SU-DHL-6 (cell line): ENCODE measurements at regions not wholly inside any gene's neighbourhood (a gene's known extent, or its start where the extent isn't known, plus 50 kb on each side); places are given as distances from the start of the nearest gene placed in this dataset.
"Not testable (repeated sequence)": the region's sequence is repeated elsewhere in the genome, so short reads cannot be mapped to it uniquely, and the experiment has no call there.

Experiments used
- H2AFZ ChIP-seq: fragments of 200-600 bp; sonication (generic); 2 replicates; pipeline ENCODE4 v1.6.1; 2014; ENCODE audit warnings: low read depth, mild to moderate bottlenecking, moderate library complexity, mixed read lengths, antibody characterized with exemption, low read length; ENCODE audit not compliant: severe bottlenecking
- H3F3A ChIP-seq: fragments of 200-600 bp; shearing (Covaris generic); 2 replicates; pipeline ENCODE4 v1.6.0; 2016; ENCODE audit warnings: antibody characterized with exemption, mild to moderate bottlenecking; ENCODE audit not compliant: insufficient read depth
- H3K27ac ChIP-seq: fragments of 200-600 bp; sonication (generic); 2 replicates; pipeline ENCODE4 v1.5.1; 2016; ENCODE audit warnings: low read depth, mild to moderate bottlenecking, low read length, moderate library complexity, mixed read lengths
- H3K27me3 ChIP-seq: fragments of 200-600 bp; sonication (generic), shearing (Covaris generic); 2 replicates; pipeline ENCODE4 v1.6.0; 2014; ENCODE audit warnings: mild to moderate bottlenecking, low read length
- H3K36me3 ChIP-seq: fragments of 200-600 bp; sonication (generic); 2 replicates; pipeline ENCODE4 v1.6.1; 2014; ENCODE audit warnings: mild to moderate bottlenecking, low read length, mixed read lengths
- H3K4me2 ChIP-seq: fragments of 300-600, 200-600 bp; shearing (Covaris generic), sonication (generic); 2 replicates; pipeline ENCODE4 v1.6.0; 2014; ENCODE audit warnings: low read length, low read depth, mild to moderate bottlenecking; ENCODE audit not compliant: poor library complexity, severe bottlenecking
- H3K4me3 ChIP-seq: fragments of 200-600 bp; sonication (generic); 2 replicates; pipeline ENCODE4 v1.5.1; 2014; ENCODE audit warnings: antibody characterized with exemption, low read length, mild to moderate bottlenecking, mixed read lengths; ENCODE audit not compliant: insufficient read depth, poor library complexity, severe bottlenecking
- H3K79me2 ChIP-seq: fragments of 200-600 bp; sonication (generic); 2 replicates; pipeline ENCODE4 v1.6.1; 2014; ENCODE audit warnings: mild to moderate bottlenecking, low read length, moderate library complexity; ENCODE audit not compliant: insufficient read depth
- H3K9ac ChIP-seq: fragments of 200-600 bp; sonication (generic); 2 replicates; pipeline ENCODE4 v1.7.0; 2014; ENCODE audit warnings: mild to moderate bottlenecking, low read length
- H3K9me2 ChIP-seq: fragments of 200-600 bp; sonication (generic); replicated peaks from 2 replicates; pipeline ENCODE4 v1.6.1; 2014; ENCODE audit warnings: low read length; ENCODE audit not compliant: insufficient read depth
- H3K9me3 ChIP-seq: fragments of 200-600 bp; sonication (generic); 2 replicates; pipeline ENCODE4 v1.6.1; 2014; ENCODE audit warnings: low read length, mixed read lengths; ENCODE audit not compliant: insufficient read depth
- H4K20me1 ChIP-seq: fragments of 200-600 bp; sonication (generic); 2 replicates; pipeline ENCODE4 v1.6.1; 2014; ENCODE audit warnings: low read depth, mild to moderate bottlenecking, antibody characterized with exemption, low read length, moderate library complexity, mixed read lengths
- CTCF ChIP-seq: fragments of 200-600 bp; sonication (generic); IDR thresholded peaks from one replicate; pipeline ENCODE4 v1.5.1; 2017; ENCODE audit warnings: antibody characterized with exemption, mild to moderate bottlenecking, low read length, moderate library complexity; ENCODE audit not compliant: insufficient read depth, poor library complexity, severe bottlenecking
- EZH2phosphoT487 ChIP-seq: fragments of 200-600 bp; sonication (generic), shearing (Covaris generic); conservative IDR thresholded peaks from 2 replicates; pipeline ENCODE4 v1.6.1; 2018; ENCODE audit warnings: mild to moderate bottlenecking, antibody characterized with exemption, low read length, moderate library complexity, mixed read lengths

GRCh38 chr9:106218854-106219253 lies 524.5 kb downstream of the TMEM38B start:
- H3K4me2 ChIP-seq, result no peak overlapping the region
- no peaks in the 10 kb centered on the region for H4K20me1 ChIP-seq

DNA sequence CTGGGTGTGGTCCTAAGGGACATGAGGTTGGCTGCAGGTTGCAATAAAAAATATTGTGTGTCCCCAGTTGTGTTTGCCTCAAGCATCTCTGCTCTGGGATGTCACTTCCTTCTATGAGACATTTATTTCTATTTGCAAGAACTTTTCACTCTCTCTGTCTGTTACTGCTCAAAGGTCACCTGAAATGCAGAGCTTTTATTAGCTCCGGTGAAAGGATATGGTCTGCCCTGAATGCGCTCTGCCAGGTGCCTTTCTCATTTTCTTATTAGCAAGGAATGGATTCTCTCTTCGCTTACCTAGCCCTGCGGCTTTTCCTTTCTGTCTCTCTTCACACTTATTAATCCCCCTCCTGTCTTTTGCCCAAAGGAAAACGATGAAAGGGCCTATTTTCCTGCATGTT lies 526.1 kb downstream of the TMEM38B start:
- Histone ChIP-seq H4K20me1 (no peaks in the 10 kb centered on the region), H3K9me2 (no peaks in the 10 kb centered on the region; the same call in 1 of the 2 replicates), H2AFZ (no peak overlapping the region), H3F3A (no peaks in the 10 kb centered on the region), H3K9ac (no peak overlapping the region), H3K4me3 (no peak overlapping the region), H3K27me3 (no peaks in the 10 kb centered on the region), H3K36me3 (no peaks in the 10 kb centered on the region), H3K4me2 (no peak overlapping the region), H3K9me3 (no peaks in the 10 kb centered on the region), H3K79me2 (no peaks in the 10 kb centered on the region), H3K27ac (no peak overlapping the region)
- no peak for TF ChIP-seq CTCF
- TF ChIP-seq EZH2phosphoT487, result no peak

More at GRCh38 chr9:106218854-106219253, 524.5 kb downstream of the TMEM38B start:
- TF ChIP-seq EZH2phosphoT487 (no peak), CTCF (no peak)
- H3K27ac ChIP-seq, result no peak overlapping the region
- no peaks in the 10 kb centered on the region for H3K9me3 ChIP-seq
- no peaks in the 10 kb centered on the region for H3F3A ChIP-seq
- H3K36me3 ChIP-seq, result no peaks in the 10 kb centered on the region
- H3K9me2 ChIP-seq, result no peaks in the 10 kb centered on the region; the same call in 1 of the 2 replicates
- H3K4me3 ChIP-seq, result no peak overlapping the region
- no peak overlapping the region for H2AFZ ChIP-seq
- H3K9ac ChIP-seq, result no peak overlapping the region
- H3K27me3 ChIP-seq, result no peaks in the 10 kb centered on the region
- no peaks in the 10 kb centered on the region for H3K79me2 ChIP-seq

DNA sequence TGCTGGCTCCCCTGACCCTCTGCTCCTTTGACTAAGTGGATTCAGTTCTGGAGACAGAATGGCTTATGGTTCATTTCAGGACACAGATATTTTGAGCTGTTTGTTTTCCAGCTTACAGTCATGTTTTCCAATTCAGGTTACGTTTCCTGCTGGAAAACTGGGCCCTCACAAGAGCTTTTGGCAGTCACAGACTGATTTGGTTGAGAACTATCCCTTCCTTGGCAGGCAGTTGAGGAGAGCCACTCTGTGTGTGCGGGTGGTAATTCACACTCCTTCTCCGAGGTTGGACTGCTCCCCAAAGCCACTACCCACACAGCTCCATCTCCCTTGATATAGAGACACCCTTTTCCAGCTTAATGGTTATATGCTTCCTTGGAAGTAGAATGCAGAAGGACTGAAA lies 534.5 kb downstream of the TMEM38B start:
- Histone ChIP-seq H3K4me2 (no peak overlapping the region), H3K79me2 (no peaks in the 10 kb centered on the region), H3K9me3 (no peaks in the 10 kb centered on the region), H4K20me1 (no peaks in the 10 kb centered on the region), H3K36me3 (no peaks in the 10 kb centered on the region), H3K27me3 (no peaks in the 10 kb centered on the region), H3K9me2 (no peaks in the 10 kb centered on the region), H3K4me3 (no peak overlapping the region), H3K27ac (no peak overlapping the region), H3F3A (no peaks in the 10 kb centered on the region), H2AFZ (no peak overlapping the region), H3K9ac (no peak overlapping the region)
- TF ChIP-seq CTCF (no peak), EZH2phosphoT487 (no peak)

- H3K4me2 ChIP-seq, result no peak overlapping the region
- TF ChIP-seq CTCF (no peak), EZH2phosphoT487 (no peak)
Observed at GRCh38 chr9:106233116-106233515, 538.8 kb downstream of the TMEM38B start.

DNA sequence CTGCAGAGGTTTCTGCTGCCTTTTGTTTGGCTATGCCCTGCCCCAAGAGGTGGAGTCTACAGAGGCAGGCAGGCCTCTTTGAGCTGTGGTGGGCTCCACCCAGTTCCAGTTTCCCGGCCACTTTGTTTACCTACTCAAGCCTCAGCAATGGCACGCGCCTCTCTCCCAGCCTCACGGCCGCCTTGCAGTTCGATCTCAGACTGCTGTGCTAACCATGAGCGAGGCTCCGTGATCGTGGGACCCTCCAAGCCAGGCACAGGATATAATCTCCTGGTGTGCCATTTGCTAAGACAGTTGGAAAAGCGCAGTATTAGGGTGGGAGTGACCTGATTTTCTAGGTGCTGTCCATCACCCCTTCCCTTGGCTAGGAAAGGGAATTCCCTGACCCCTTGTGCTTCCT lies 566.6 kb downstream of the TMEM38B start:
- H3F3A ChIP-seq, H3K27me3 ChIP-seq, H4K20me1 ChIP-seq, H3K4me3 ChIP-seq, H3K79me2 ChIP-seq, H3K4me2 ChIP-seq, H3K9ac ChIP-seq, H3K9me3 ChIP-seq, H3K9me2 ChIP-seq, H3K36me3 ChIP-seq, H2AFZ ChIP-seq, H3K27ac ChIP-seq: not testable (repeated sequence)

More at GRCh38 chr9:106233116-106233515, 538.8 kb downstream of the TMEM38B start:
- no peaks in the 10 kb centered on the region for H3K79me2 ChIP-seq
- H3K9me3 ChIP-seq, result no peaks in the 10 kb centered on the region
- no peak overlapping the region for H3K27ac ChIP-seq
- no peaks in the 10 kb centered on the region for H4K20me1 ChIP-seq
- H3F3A ChIP-seq, result no peaks in the 10 kb centered on the region
- no peak overlapping the region for H3K9ac ChIP-seq
- H3K27me3 ChIP-seq, result no peaks in the 10 kb centered on the region
- no peaks in the 10 kb centered on the region for H3K9me2 ChIP-seq
- no peaks in the 10 kb centered on the region for H3K36me3 ChIP-seq
- H3K4me3 ChIP-seq, result no peak overlapping the region
- no peak overlapping the region for H2AFZ ChIP-seq
